ENCODE measurements at regions not wholly inside any gene's neighbourhood (a gene's known extent, or its start where the extent isn't known, plus 50 kb on each side); places are given as distances from the start of the nearest gene placed in this dataset.

DNA sequence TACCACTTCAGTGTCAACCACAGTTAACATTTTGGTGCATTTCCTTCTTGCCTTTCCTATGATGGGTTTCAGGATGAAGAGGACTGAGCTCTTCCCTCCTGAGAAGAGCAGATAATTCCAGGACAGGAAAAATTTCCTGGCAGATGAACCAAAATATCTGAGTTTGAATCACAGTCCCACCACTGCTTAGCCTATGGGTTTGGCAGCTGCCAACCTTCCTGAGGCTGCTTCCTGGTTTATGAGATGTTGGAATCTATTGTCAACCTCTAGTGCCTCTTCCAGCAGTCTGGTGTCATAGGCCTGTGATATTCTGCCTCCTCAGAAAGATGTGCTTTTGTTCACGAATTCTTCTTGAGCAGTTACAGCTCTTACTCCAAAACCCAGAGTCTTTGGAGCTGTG, 197.4 kb upstream of the FRMD6 start (continued):
- no peak for TF ChIP-seq ZBTB33 (IDR thresholded peaks at IDR 0.05; ENCODE audit: extremely low read depth, insufficient replicate concordance, low read length)
- no peak for TF ChIP-seq POLR2A (IDR thresholded peaks at IDR 0.05; ENCODE audit: borderline replicate concordance, extremely low read depth, insufficient read depth, insufficient read length)
- TF ChIP-seq EZH2phosphoT487 (IDR thresholded peaks at IDR 0.05; ENCODE audit: borderline replicate concordance), result no peak
- no peak for TF ChIP-seq ZNF274 (IDR thresholded peaks at IDR 0.05; ENCODE audit: low read depth, low read length)
- TF ChIP-seq ELF1 (IDR thresholded peaks at IDR 0.05; ENCODE audit: borderline replicate concordance, low read depth), result no peak
- TF ChIP-seq SRF (IDR thresholded peaks at IDR 0.05; ENCODE audit: low read depth), result no peak

GRCh38 chr14:51455041-51455835, 196.5 kb upstream of the FRMD6 start:
- TF ChIP-seq ZFX (IDR thresholded peaks at IDR 0.05), result no peak
- no peak for TF ChIP-seq POLR2A (IDR thresholded peaks at IDR 0.05; ENCODE audit: borderline replicate concordance, extremely low read depth, insufficient read depth, insufficient read length)
- no peak for TF ChIP-seq POLR2AphosphoS5 (IDR thresholded peaks at IDR 0.05; ENCODE audit: low read depth, low read length)
- TF ChIP-seq SIN3A (IDR thresholded peaks at IDR 0.05; ENCODE audit: low read depth), result no peak
- TF ChIP-seq YY1 (IDR thresholded peaks at IDR 0.05; ENCODE audit: extremely low read depth, insufficient replicate concordance, low read depth, low read length), result no peak
- no peak for TF ChIP-seq REST (IDR thresholded peaks at IDR 0.05; ENCODE audit: low read depth)
- no peak for TF ChIP-seq ZNF274 (IDR thresholded peaks at IDR 0.05; ENCODE audit: low read depth, low read length)
- no peak for TF ChIP-seq EGR1 (IDR thresholded peaks at IDR 0.05; ENCODE audit: low read depth)
- no peak for TF ChIP-seq FOSL1 (IDR thresholded peaks at IDR 0.05; ENCODE audit: low read depth)
- TF ChIP-seq MAX (IDR thresholded peaks at IDR 0.05), result no peak
- TF ChIP-seq, protein P1, sequence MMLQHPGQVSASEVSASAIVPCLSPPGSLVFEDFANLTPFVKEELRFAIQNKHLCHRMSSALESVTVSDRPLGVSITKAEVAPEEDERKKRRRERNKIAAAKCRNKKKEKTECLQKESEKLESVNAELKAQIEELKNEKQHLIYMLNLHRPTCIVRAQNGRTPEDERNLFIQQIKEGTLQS (IDR thresholded peaks at IDR 0.05), result no peak
- POLR2A ChIA-PET, result no interaction called here
- H3K9ac ChIP-seq (ENCODE audit: low read length), result no peak overlapping the region
- BruUV-seq (replicated peaks), result no TSS peak
- RAD21 ChIA-PET (ENCODE audit: low non-redundant PET in 1 of 2, low total read pairs in 2 of 2, uncharacterized antibody in 2 of 2, unreplicated experiment in 2 of 2), result no interaction called here
- CTCF ChIA-PET, result no interaction called here
- H3K27me3 ChIP-seq (ENCODE audit: insufficient read depth, low read length), result no peaks in the 10 kb centered on the region
- intact Hi-C loops (cut with micrococcal nuclease), result no loop called here
- no peak overlapping the region for H3K4me2 ChIP-seq (ENCODE audit: low read length)
- H3K79me2 ChIP-seq (ENCODE audit: insufficient read depth, low read length), result no peaks in the 10 kb centered on the region
- H3K27ac ChIP-seq (ENCODE audit: low read depth, low read length), result no peak overlapping the region
- H3K36me3 ChIP-seq (ENCODE audit: control insufficient read depth in 1 of 2, insufficient read depth in 2 of 2, low read length in 2 of 2), result no peaks in the 10 kb centered on the region
- H4K20me1 ChIP-seq (ENCODE audit: insufficient read depth), result no peaks in the 10 kb centered on the region
- DNase-seq (ENCODE audit: low read depth, low spot score) (no peak), ATAC-seq (no peak)
- H2AFZ ChIP-seq (ENCODE audit: low read depth, low read length, poor library complexity, severe bottlenecking), result no peak overlapping the region
- no peaks in the 10 kb centered on the region for H3K4me1 ChIP-seq (ENCODE audit: control insufficient read depth in 1 of 2, insufficient read depth in 2 of 2, low read length in 2 of 2)
- H3K4me3 ChIP-seq (replicated peaks in 1 of 2; ENCODE audit: low read depth in 1 of 2, low read length in 2 of 2), result no peak overlapping the region
- H3K9me2 ChIP-seq (ENCODE audit: insufficient read depth), result no peaks in the 10 kb centered on the region
- no peaks in the 10 kb centered on the region for H3K9me3 ChIP-seq (ENCODE audit: control insufficient read depth in 1 of 2, insufficient read depth in 1 of 2, low read depth in 1 of 2, low read length in 2 of 2)
